HG02973 (cell line): ENCODE measurements at regions not wholly inside any gene's neighbourhood (a gene's known extent, or its start where the extent isn't known, plus 50 kb on each side); places are given as distances from the start of the nearest gene placed in this dataset.
A peak's percentile ranks its signal among the peaks of the same experiment; 100 is the strongest.

Experiments
- ATAC-seq: cut with Tn5 transposase; IDR thresholded peaks from one replicate; pipeline ENCODE4 v1.9.1; 2021; ENCODE audit warnings: moderate library complexity; ENCODE audit not compliant: unreplicated experiment

- no peak for ATAC-seq
These were observed 74.5 kb upstream of the CAMK1G start for GRCh38 chr1:209509039-209509438.

GRCh38 chr1:209510063-209510462 lies 73.5 kb upstream of the CAMK1G start:
- ATAC-seq = no peak

GRCh38 chr1:209511169-209511568 lies 72.3 kb upstream of the CAMK1G start:
- ATAC-seq = no peak

- no peak for ATAC-seq
These were observed 70.7 kb upstream of the CAMK1G start for GRCh38 chr1:209512821-209513220.

GRCh38 chr1:209513226-209513625 lies 70.3 kb upstream of the CAMK1G start:
- peak; percentile 54 for ATAC-seq

GRCh38 chr1:209516771-209517680 lies 66.5 kb upstream of the CAMK1G start:
- ATAC-seq = no peak

DNA sequence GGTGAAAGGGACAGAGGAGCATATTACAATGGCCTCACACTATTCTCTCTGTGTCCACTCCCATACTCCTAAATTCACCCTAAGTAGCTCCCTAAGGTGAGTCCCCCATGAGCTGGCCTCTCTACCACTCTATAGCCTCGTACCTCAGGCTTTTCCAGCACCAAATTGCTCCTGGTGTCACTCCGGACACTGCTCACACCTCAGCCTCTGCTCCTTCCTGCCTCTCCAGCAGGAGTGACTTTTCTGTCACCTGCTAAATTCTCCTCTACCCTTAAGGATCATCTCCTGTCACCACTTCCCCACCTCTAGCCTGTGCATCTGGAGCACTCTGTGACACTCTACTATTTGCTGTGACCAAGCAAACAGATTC lies 65.8 kb upstream of the CAMK1G start:
- ATAC-seq = no peak

DNA sequence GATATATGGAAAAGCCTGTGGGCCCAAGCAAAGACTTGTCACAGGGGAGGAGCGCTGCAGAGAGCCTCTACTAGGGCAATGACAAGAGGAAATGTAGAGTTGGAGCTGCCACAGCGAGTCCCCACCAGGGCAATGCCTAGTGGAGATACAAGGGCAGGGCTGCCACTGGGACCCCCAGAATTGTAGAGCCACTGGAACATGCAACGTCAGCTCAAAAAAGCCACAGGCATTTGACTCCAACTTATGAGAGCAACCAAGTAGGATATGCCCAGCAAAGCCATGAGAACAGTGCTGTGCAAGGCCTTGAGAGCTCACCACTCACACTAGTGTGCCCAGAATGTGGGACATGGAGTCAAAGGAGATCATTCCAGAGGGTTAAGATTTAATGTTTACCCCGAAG lies 63.7 kb upstream of the CAMK1G start:
- ATAC-seq = no peak

- ATAC-seq = no peak
These were observed 60.7 kb upstream of the CAMK1G start for GRCh38 chr1:209522826-209523225.

- ATAC-seq = no peak
These were observed 57.4 kb upstream of the CAMK1G start for GRCh38 chr1:209526137-209526536.

DNA sequence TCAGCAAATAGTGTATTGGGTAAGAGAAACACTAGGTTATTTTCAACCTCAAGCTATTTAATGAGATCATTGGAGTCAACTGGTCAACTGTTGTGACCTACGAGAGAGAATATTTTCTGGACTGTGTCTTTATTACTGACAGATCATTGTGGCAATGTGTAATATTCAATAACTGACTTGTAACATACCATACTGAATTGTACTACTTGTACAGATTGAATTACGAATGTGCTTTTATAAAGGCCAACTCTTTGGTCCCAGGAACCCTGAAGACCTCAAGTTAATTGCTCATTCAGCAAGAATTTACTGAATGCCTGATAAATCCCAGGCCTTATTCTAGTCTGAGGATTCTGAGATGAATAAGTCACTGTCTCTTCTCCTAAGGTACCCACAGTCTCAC lies 56.1 kb upstream of the CAMK1G start:
- ATAC-seq = no peak

DNA sequence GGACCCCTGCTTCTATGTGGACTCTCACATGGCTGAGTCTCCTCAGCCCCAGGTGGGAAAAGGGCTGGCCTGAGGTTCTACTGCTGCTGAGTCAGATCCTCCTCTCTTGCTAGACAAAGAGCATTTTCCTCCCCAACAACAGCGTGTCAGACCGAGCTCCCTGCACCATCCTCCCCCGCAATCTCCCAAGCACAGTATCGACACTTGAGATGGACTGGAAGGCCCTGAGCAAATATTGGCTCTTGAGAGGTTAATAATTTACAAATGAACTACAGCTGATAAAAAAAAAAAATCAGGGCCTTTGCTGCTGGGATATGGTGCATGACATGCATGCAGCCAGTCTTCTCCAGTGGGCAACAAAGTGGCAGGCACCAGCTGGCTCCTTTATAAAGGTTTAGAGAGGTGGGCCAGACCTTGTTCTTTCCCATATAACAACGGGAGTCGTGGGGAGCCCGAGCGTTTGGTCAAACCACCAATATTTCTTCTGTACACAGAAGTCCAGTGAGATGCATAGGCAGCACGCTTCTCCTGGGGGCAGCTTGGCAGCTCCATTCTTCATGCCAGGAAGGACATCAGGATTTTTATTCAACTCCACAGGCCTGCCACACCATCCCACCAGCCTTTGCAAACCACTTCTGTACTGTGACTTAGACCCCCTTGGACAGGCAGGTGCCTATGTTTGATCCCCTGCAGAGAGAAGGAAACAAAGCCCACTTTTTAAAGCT lies 55.4 kb upstream of the CAMK1G start:
- ATAC-seq = no peak

- no peak for ATAC-seq
These were observed 54.3 kb upstream of the CAMK1G start for GRCh38 chr1:209529233-209529632.

DNA sequence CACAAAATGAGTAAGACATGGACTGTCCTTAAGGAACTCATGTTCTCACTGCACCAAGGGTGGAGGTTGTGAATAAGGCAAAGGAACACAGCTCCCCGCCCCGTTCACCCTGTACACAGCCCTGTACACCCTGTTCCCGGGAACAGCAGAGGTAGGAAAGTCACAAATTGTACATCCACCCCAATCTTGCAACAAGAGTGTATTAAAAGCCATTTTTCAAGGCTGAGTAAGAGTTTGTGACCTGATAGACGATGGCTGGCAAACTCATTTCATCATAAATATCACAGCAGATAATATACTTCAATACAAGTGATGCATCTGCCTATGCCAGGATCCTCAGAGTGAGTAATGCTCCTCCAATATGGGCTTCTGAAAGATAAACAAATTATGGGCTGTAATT lies 52.5 kb upstream of the CAMK1G start:
- ATAC-seq = no peak

DNA sequence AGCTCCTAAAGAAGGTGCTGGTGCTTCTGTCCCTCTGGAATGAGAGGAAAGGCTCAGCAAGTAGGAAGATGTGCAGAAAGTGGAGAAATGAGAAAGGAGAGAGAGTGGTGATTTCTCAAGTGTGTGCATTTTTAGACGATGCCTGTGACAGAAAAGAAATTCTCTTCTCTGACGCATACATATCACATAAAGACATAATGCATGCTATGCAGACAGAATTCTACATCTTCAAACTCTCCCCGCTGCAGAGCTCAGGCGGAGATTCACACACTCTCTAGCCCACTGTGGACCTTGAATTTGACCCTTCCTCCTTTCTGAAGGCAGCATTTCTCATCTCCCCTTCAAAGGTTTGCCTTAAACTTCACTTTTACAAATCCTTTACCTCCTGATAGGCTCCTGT lies 52.0 kb upstream of the CAMK1G start:
- ATAC-seq = no peak
